SU-DHL-6 (cell line): ENCODE measurements at regions not wholly inside any gene's neighbourhood (a gene's known extent, or its start where the extent isn't known, plus 50 kb on each side); places are given as distances from the start of the nearest gene placed in this dataset.
"Not testable (repeated sequence)": the region's sequence is repeated elsewhere in the genome, so short reads cannot be mapped to it uniquely, and the experiment has no call there.

Source experiments
- H2AFZ ChIP-seq: fragments of 200-600 bp; sonication (generic); 2 replicates; pipeline ENCODE4 v1.6.1; 2014; ENCODE audit warnings: low read depth, mild to moderate bottlenecking, moderate library complexity, mixed read lengths, antibody characterized with exemption, low read length; ENCODE audit not compliant: severe bottlenecking
- H3F3A ChIP-seq: fragments of 200-600 bp; shearing (Covaris generic); 2 replicates; pipeline ENCODE4 v1.6.0; 2016; ENCODE audit warnings: antibody characterized with exemption, mild to moderate bottlenecking; ENCODE audit not compliant: insufficient read depth
- H3K27ac ChIP-seq: fragments of 200-600 bp; sonication (generic); 2 replicates; pipeline ENCODE4 v1.5.1; 2016; ENCODE audit warnings: low read depth, mild to moderate bottlenecking, low read length, moderate library complexity, mixed read lengths
- H3K27me3 ChIP-seq: fragments of 200-600 bp; sonication (generic), shearing (Covaris generic); 2 replicates; pipeline ENCODE4 v1.6.0; 2014; ENCODE audit warnings: mild to moderate bottlenecking, low read length
- H3K36me3 ChIP-seq: fragments of 200-600 bp; sonication (generic); 2 replicates; pipeline ENCODE4 v1.6.1; 2014; ENCODE audit warnings: mild to moderate bottlenecking, low read length, mixed read lengths
- H3K4me2 ChIP-seq: fragments of 300-600, 200-600 bp; shearing (Covaris generic), sonication (generic); 2 replicates; pipeline ENCODE4 v1.6.0; 2014; ENCODE audit warnings: low read length, low read depth, mild to moderate bottlenecking; ENCODE audit not compliant: poor library complexity, severe bottlenecking
- H3K4me3 ChIP-seq: fragments of 200-600 bp; sonication (generic); 2 replicates; pipeline ENCODE4 v1.5.1; 2014; ENCODE audit warnings: antibody characterized with exemption, low read length, mild to moderate bottlenecking, mixed read lengths; ENCODE audit not compliant: insufficient read depth, poor library complexity, severe bottlenecking
- H3K79me2 ChIP-seq: fragments of 200-600 bp; sonication (generic); 2 replicates; pipeline ENCODE4 v1.6.1; 2014; ENCODE audit warnings: mild to moderate bottlenecking, low read length, moderate library complexity; ENCODE audit not compliant: insufficient read depth
- H3K9ac ChIP-seq: fragments of 200-600 bp; sonication (generic); 2 replicates; pipeline ENCODE4 v1.7.0; 2014; ENCODE audit warnings: mild to moderate bottlenecking, low read length
- H3K9me2 ChIP-seq: fragments of 200-600 bp; sonication (generic); replicated peaks from 2 replicates; pipeline ENCODE4 v1.6.1; 2014; ENCODE audit warnings: low read length; ENCODE audit not compliant: insufficient read depth
- H3K9me3 ChIP-seq: fragments of 200-600 bp; sonication (generic); 2 replicates; pipeline ENCODE4 v1.6.1; 2014; ENCODE audit warnings: low read length, mixed read lengths; ENCODE audit not compliant: insufficient read depth
- H4K20me1 ChIP-seq: fragments of 200-600 bp; sonication (generic); 2 replicates; pipeline ENCODE4 v1.6.1; 2014; ENCODE audit warnings: low read depth, mild to moderate bottlenecking, antibody characterized with exemption, low read length, moderate library complexity, mixed read lengths
- CTCF ChIP-seq: fragments of 200-600 bp; sonication (generic); IDR thresholded peaks from one replicate; pipeline ENCODE4 v1.5.1; 2017; ENCODE audit warnings: antibody characterized with exemption, mild to moderate bottlenecking, low read length, moderate library complexity; ENCODE audit not compliant: insufficient read depth, poor library complexity, severe bottlenecking
- EZH2phosphoT487 ChIP-seq: fragments of 200-600 bp; sonication (generic), shearing (Covaris generic); conservative IDR thresholded peaks from 2 replicates; pipeline ENCODE4 v1.6.1; 2018; ENCODE audit warnings: mild to moderate bottlenecking, antibody characterized with exemption, low read length, moderate library complexity, mixed read lengths

- Histone ChIP-seq H3K27ac (no peak overlapping the region), H2AFZ (no peak overlapping the region), H4K20me1 (no peaks in the 10 kb centered on the region), H3F3A (no peaks in the 10 kb centered on the region), H3K9ac (no peak overlapping the region), H3K9me2 (no peaks in the 10 kb centered on the region), H3K4me2 (no peak overlapping the region), H3K4me3 (no peak overlapping the region), H3K79me2 (no peaks in the 10 kb centered on the region), H3K9me3 (no peaks in the 10 kb centered on the region), H3K27me3 (no peaks in the 10 kb centered on the region), H3K36me3 (no peaks in the 10 kb centered on the region)
- TF ChIP-seq CTCF (no peak), EZH2phosphoT487 (no peak)
Measured at GRCh38 chr1:102120910-102121309, 124.2 kb upstream of the OLFM3 start.

GRCh38 chr1:102118150-102118549 is 121.4 kb upstream of the OLFM3 start:
- Histone ChIP-seq H2AFZ (no peak overlapping the region), H3K9me3 (no peaks in the 10 kb centered on the region), H3K4me3 (no peak overlapping the region), H3K4me2 (no peak overlapping the region), H3K9me2 (no peaks in the 10 kb centered on the region), H3K36me3 (no peaks in the 10 kb centered on the region), H4K20me1 (no peaks in the 10 kb centered on the region), H3F3A (no peaks in the 10 kb centered on the region), H3K27ac (no peak overlapping the region), H3K27me3 (no peaks in the 10 kb centered on the region), H3K9ac (no peak overlapping the region), H3K79me2 (no peaks in the 10 kb centered on the region)
- TF ChIP-seq CTCF, result no peak
- TF ChIP-seq EZH2phosphoT487, result no peak

GRCh38 chr1:102110586-102110985 is 113.9 kb upstream of the OLFM3 start:
- H3K9me2 ChIP-seq, result no peaks in the 10 kb centered on the region
- H3K4me3 ChIP-seq, result no peak overlapping the region

GRCh38 chr1:102109493-102109892 is 112.8 kb upstream of the OLFM3 start:
- H3K9me3 ChIP-seq, H4K20me1 ChIP-seq, H3K27me3 ChIP-seq, H2AFZ ChIP-seq, H3K4me3 ChIP-seq, H3K9ac ChIP-seq, H3K36me3 ChIP-seq, H3K4me2 ChIP-seq, H3K27ac ChIP-seq, H3K9me2 ChIP-seq, H3F3A ChIP-seq, H3K79me2 ChIP-seq: not testable (repeated sequence)

More at GRCh38 chr1:102110586-102110985, 113.9 kb upstream of the OLFM3 start:
- no peak overlapping the region for H2AFZ ChIP-seq
- H4K20me1 ChIP-seq, result no peaks in the 10 kb centered on the region
- H3F3A ChIP-seq, result no peaks in the 10 kb centered on the region
- no peak overlapping the region for H3K27ac ChIP-seq
- no peaks in the 10 kb centered on the region for H3K79me2 ChIP-seq
- H3K4me2 ChIP-seq, result no peak overlapping the region
- TF ChIP-seq EZH2phosphoT487 (no peak), CTCF (no peak)
- no peaks in the 10 kb centered on the region for H3K36me3 ChIP-seq
- no peaks in the 10 kb centered on the region; the same call in 1 of the 2 replicates for H3K9me3 ChIP-seq
- no peaks in the 10 kb centered on the region for H3K27me3 ChIP-seq
- H3K9ac ChIP-seq, result no peak overlapping the region
